ENCODE measurements at regions not wholly inside any gene's neighbourhood (a gene's known extent, or its start where the extent isn't known, plus 50 kb on each side); places are given as distances from the start of the nearest gene placed in this dataset.
"Not testable (repeated sequence)": the region's sequence is repeated elsewhere in the genome, so short reads cannot be mapped to it uniquely, and the experiment has no call there.

DNA sequence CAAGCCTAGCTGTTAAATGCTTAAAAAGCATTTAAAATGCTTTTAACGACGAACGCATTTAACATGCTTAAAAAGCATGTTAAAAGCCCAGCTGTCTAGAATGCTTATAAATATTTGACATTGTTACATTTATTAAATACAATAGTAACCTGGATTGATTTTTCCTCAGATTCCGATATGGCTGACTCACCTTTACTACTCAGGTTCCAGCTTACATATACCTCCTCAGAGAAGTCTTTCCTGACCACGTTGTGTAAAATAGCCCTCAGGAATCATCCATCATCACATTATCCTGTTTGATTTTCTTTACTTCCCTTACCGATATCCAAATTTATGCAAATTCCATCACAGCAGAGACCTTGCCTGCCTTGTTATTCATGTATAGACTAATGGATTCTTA, 51.4 kb downstream of the SLC41A2 start:
- no peak for ATAC-seq
- DNase-seq (ENCODE audit: low spot score), result no peak

- not testable (repeated sequence) for DNase-seq (ENCODE audit: low spot score)
Observed at GRCh38 chr12:104905446-104905845, 52.6 kb downstream of the SLC41A2 start.

DNA sequence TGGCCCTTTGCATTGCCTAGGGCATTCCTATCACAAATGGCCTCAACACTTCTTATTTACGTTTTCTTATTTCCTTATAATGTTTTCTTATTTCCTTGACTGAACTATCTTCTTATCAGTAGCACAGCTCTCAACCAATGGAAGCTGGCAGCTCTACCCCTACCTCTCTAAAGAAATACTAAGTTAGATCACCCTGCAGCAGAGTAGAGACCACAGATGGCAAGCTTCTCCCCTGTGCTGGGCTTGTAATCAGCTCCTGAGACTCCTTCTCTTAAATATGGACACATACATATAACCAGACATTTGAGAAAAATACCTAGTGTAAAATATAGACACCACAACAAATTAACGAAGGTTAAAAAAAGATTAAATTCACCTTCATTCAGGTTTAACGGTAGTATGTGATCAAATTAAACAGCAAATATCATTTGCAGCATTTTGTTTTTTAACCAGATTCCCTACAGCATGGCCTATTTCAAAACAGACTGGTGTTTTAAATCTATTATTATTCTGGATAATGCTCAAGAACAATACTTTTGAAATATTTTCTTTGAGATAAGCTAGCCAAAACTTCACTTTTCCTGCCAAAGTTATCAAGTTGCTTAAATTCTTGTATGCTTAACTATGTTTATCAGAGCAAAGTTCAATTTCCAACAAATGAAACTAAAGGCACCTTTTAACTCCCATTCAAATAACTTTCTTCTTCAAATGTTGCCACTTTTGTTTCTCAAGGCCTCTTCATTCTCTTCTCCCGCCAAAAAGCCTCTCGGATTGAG, 54.3 kb downstream of the SLC41A2 start:
- no peak for DNase-seq (ENCODE audit: low spot score)
- ATAC-seq, result peak; percentile 64

More at GRCh38 chr12:104905446-104905845, 52.6 kb downstream of the SLC41A2 start:
- not testable (repeated sequence) for ATAC-seq

GRCh38 chr12:104902125-104902524, 56.0 kb downstream of the SLC41A2 start:
- ATAC-seq (peak; percentile 6), DNase-seq (ENCODE audit: low spot score) (no peak)

GRCh38 chr12:104896710-104897109, 61.4 kb downstream of the SLC41A2 start:
- peak; percentile 79 for ATAC-seq
- DNase-seq (ENCODE audit: low spot score), result no peak

- peak; percentile 74 for ATAC-seq
- DNase-seq (ENCODE audit: low spot score), result no peak
Observed at GRCh38 chr12:104896146-104896545, 61.9 kb downstream of the SLC41A2 start.

DNA sequence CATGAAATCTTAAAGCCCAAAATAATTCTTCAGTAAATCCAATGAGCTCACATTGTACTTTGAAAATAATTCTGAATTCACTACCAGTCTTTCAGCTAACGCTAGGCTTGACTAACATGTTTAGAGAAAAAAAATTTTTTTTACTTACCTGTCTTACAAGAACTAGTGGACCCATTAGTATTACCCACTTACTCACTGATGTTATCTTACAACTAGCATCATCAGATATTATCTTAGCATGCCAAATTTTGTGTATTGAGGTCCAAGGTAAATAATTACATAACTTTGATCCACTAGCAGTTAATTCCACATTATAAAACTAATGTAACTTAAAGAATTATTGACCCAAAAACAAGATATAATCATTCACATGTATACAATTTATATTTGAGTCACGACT, 62.7 kb downstream of the SLC41A2 start:
- DNase-seq (ENCODE audit: low spot score), result no peak
- ATAC-seq, result peak; percentile 4

DNA sequence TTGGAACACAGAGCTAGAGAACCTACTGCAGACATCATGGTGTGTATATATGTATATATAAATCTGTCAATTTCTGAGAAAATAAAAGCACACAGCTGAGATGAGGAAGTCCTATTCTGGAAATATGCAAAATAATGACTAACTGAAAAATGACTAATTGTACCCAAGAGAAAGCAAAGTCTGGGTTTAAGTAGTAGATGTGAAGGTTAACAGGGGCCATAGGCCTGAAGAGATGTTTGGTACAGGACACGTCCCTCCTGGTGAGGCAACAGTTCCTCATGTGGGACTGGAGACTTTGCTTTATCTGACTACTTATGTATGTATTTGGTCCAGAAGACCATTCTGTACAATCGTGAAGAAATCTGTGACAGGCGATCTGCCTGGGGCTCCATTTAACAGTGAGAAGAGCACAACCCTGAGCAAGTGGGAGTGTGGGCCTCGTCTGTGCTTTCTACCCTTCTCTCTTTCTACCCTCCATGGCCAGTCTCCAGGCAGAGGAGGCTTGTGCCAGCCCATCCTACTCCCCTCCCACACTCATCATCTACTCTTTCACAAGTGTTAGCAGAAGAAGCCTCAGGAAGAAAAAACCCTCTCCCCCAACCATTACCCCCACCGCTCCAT, 67.5 kb downstream of the SLC41A2 start:
- DNase-seq (ENCODE audit: low spot score) (no peak), ATAC-seq (peak; percentile 23)

DNA sequence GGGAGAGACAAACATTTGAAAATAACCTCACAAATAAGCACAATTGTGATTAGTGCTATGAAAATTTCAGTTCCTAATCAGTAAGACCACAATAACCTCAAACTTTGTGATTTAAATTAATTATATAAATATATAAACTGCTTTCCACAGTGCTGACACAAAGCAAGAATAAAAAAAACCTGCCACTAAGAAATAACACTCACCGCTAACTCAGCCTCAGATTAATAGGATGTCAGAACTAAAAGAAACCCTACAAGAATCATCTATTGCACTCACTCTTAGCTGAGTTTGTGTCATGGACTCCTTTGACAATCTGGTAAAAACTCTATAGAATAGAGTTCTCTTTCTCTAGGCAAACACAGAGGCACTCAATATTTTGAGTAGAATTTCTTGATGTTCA, 68.4 kb downstream of the SLC41A2 start:
- DNase-seq (ENCODE audit: low spot score) (no peak), ATAC-seq (no peak)

DNA sequence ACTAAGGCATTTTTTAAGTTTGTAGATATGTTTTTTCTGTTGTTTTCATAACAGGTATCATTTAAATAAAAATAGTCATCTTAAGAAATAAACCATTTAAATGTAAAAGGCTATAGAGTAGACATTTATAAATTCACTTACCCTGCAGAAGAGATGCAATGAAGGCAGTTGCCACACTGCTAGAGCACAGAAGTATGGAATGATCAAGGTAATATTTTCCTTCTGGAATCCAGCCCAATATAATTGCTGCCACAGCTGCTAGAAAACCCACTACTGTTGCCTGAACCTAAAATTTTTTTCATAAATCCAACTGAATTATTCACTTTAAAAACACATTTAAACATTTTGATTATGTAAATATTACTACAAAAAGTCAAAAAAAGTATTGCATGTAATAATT, 69.2 kb downstream of the SLC41A2 start:
- no peak for ATAC-seq

GRCh38 chr12:104888481-104888880, 69.6 kb downstream of the SLC41A2 start:
- no peak for ATAC-seq
- no peak for DNase-seq (ENCODE audit: low spot score)

More for the DNA sequence above, 69.2 kb downstream of the SLC41A2 start:
- no peak for DNase-seq (ENCODE audit: low spot score)

DNA sequence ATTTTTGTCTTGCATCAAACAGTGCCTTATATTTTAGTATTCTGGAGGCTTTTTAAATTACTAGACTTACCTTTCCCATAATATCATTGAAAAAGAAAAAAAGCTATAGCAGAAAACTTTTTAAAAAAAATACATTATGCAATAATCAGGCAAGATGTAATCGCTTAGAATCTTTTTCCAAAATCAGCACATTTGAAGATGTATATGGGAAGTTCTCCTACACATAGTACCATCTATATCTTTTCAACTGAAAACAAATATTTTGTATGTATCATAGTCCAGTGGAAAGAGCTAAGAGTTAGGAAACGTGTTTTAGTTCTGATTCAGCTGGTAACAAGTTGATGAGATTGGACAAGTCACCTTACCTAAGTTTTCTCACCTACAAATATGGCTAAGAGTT, 70.6 kb downstream of the SLC41A2 start:
- ATAC-seq, result no peak

DNA sequence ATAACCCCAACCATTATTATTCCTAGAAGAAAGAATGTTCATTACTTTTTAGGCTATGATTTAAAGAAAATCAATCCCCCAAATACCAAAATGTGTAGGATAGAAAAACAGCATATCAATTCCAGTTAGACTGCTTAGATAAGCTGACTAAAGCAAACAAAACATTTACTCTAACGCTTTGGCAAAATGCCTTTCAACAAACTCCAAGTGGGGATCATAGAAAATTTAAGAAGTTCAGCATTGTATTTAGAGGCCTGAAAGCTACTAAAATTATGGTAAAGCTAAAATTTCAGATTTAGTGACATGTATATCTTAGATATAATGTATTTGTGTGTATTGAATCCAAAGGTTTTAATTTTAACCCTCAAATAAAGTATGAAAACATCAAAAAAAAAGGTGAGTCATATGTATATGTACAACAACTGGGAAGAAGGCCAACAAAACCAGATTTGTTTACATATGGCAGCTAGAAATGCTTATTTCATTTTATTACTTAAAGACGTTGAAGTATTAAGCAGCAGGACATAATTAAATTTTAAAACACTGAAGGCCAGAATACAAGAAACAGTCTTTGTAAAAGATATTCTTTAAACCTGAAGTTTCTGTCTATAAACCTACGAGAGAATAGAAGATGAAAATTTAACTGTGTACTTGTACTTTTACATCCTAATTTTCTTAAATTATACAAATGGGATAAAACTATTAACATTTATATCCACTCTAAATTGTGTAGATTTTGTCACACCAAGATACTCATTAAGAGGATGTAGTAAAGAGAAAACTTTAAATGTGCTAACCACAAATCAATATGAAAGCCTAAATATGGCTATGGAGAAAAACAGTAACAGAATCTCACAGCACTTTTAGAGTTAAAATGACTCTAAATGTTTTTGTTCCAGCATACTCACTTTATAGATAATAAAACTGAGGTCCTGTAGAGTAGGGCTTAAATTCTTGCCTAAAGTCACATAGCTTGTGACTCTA, 71.4 kb downstream of the SLC41A2 start:
- DNase-seq (ENCODE audit: low spot score) (no peak), ATAC-seq (no peak)

More for the DNA sequence above, 70.6 kb downstream of the SLC41A2 start:
- DNase-seq (ENCODE audit: low spot score), result no peak

- DNase-seq (ENCODE audit: low spot score); ATAC-seq: not testable (repeated sequence)
Observed at GRCh38 chr12:104878858-104879257, 79.2 kb downstream of the SLC41A2 start.

DNA sequence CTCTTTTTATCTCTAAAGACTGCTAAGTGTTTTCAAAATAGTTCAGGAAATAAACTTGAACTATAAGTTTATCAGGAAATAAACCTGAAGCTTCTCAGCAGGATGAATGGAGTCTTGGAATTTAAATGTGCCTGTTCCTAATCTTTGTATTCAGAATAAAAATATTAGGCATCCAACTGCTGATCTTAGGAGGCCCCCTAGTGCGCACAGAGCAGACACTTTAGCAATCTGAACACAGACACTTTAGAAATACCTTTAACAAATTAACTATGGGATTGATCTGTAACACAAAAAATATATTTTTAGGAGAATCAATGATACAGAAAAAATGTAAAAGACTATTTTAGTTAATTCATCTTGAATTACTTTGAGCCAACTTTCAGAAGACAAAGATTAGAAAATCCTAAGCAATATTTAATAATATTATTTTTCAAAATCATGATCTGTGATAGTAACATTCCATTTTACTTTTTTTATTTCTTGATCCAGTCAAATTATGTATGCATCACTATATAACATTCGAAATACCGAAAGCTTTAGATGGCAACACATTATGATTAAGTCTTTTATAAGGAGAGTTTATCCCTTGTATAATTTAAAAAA, 80.9 kb downstream of the SLC41A2 start:
- ATAC-seq (peak; percentile 71), DNase-seq (ENCODE audit: low spot score) (no peak)

DNA sequence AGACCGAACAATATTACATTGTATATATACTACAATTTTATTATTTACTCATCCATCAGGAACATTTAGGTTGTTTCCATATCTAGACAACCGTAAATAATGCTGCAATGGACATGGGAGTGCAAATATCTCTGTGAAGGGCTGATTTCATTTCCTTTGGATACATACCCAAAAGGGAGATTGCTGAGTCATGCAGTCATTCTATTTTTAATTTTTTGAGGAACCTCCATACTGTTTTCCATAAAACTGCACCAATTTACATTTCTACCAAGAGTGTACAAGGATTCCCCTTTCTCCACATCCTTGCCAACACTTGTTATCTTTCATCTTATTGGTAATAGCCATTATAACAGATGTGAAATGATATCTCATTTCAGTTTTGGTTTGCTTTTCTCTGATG, 84.7 kb downstream of the SLC41A2 start:
- DNase-seq (ENCODE audit: low spot score) (no peak), ATAC-seq (no peak)

- DNase-seq (ENCODE audit: low spot score) (no peak), ATAC-seq (no peak)
Observed at GRCh38 chr12:104870797-104871196, 87.3 kb downstream of the SLC41A2 start.

- peak; percentile 87 for ATAC-seq
Observed at GRCh38 chr12:104866291-104866690, 91.8 kb downstream of the SLC41A2 start.

DNA sequence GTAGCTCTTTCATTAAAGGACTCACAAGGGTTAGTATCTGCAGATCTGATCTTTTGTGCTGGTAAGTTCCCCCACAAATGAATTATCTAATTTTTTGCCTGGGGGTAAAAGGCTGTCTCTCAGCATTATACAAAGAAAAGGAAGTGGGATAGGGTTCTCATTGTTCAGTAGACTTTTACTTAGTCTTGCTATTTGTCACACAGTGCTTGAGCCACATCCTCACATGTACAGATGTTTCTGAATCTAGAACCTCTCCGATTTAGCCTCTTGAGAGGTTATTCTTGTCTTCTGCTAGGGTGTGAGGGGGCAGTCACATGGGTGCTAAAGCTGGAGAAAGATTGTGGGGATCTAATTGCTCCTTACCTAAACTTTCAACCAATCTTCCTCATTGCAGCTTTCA, 93.0 kb downstream of the SLC41A2 start:
- ATAC-seq, result no peak
- DNase-seq (ENCODE audit: low spot score), result no peak

More at GRCh38 chr12:104866291-104866690, 91.8 kb downstream of the SLC41A2 start:
- no peak for DNase-seq (ENCODE audit: low spot score)

GRCh38 chr12:104864668-104865067, 93.4 kb downstream of the SLC41A2 start:
- DNase-seq (ENCODE audit: low spot score), result no peak
- no peak for ATAC-seq
